OCI-LY3 (cell line): ENCODE measurements at regions not wholly inside any gene's neighbourhood (a gene's known extent, or its start where the extent isn't known, plus 50 kb on each side); places are given as distances from the start of the nearest gene placed in this dataset.

Source experiments
- CTCF ChIP-seq: fragments of 200-600, 300-600 bp; sonication (generic); IDR thresholded peaks from 2 replicates; pipeline ENCODE4 v1.5.1; 2014; ENCODE audit warnings: antibody characterized with exemption, low read length, low read depth
- EZH2phosphoT487 ChIP-seq: fragments of 200-600 bp; shearing (Covaris generic); IDR thresholded peaks from 2 replicates; pipeline ENCODE4 v1.6.1; 2018; ENCODE audit warnings: antibody characterized with exemption, mixed run types, low read depth

DNA sequence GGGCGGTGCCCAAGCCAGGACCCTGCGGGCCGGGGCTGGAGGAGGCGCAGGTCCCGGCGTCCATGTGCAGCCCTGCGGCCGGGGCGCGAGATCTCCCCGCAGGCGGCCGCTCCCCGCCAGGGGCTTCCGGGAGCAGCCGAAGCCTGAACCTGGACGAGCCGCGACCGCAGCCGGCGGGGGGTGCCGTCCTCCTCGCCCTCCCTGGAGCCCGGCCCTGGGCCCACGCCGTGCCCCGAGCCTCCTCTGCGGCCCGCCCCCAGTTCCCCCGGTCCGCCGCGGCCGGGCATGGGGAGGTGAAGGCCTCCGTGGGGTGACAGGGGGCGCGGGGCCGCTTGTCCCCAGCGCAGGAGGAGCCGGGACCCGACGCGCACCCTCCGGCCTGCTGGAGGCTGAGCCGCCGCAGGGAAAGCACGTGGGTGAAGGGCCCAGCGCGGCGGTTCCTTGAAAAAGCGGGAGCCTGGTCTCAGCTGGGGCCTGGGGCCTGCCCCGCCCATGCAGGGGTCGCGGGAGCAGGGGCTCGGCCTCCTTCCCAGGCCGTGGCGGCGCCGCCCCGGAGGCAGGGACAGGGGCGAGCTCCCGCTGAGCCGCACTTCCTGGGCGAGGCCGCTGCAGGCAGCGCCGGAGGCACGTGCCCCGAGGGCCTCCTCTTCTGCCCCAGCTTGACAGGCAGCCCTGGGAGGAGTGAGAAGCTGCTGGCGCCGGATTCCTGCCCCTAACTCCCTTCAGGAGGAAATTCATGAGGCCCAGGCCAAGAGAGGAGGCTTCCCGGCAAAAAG, 55.6 kb upstream of the PPP2R5C start:
- no peak for TF ChIP-seq CTCF
- no peak for TF ChIP-seq EZH2phosphoT487
